ENCODE measurements at regions not wholly inside any gene's neighbourhood (a gene's known extent, or its start where the extent isn't known, plus 50 kb on each side); places are given as distances from the start of the nearest gene placed in this dataset.

DNA sequence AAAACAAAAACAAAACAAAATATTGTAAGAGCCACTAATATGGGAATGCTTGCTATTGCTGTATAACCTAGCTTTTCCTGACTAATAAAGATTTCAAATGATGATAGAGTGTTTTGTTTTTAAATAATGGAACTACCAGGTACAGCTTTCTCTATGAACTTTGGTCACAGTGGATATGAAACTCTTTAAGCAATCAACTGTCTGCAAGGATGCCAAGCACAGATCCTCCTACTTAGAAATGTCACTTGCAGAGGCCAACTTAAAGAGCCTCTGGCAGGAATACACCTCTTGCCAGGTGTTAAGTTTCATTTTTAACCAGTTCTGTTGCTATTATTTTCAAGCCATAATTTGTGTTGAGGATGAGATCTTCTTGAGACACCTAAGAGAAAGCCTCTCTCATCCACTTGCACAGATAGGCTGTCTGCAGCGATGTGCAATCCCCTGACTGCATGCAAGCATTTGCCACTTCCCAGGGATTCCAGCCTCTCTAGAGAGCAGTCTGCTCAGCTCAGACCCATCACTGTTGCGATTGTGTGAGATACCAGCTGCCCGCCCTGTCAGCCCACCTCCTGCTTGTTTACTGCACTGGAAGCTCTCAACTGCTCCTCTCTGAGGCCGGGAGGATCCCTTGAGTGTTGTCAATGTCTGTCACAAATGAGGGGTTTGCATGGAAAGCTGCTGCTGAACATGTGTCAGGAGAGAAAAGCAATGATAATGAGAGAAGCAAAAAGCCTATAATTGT, 86.1 kb upstream of the SCG2 start:
- TF ChIP-seq POLR2A (IDR thresholded peaks at IDR 0.05; ENCODE audit: low read length) (no peak), GATA1 (IDR thresholded peaks at IDR 0.05; ENCODE audit: low read depth, low read length) (no peak)

Measured in erythroblast (primary cell).